VCaP (cell line): ENCODE measurements at regions not wholly inside any gene's neighbourhood (a gene's known extent, or its start where the extent isn't known, plus 50 kb on each side); places are given as distances from the start of the nearest gene placed in this dataset.
"Not testable (repeated sequence)": the region's sequence is repeated elsewhere in the genome, so short reads cannot be mapped to it uniquely, and the experiment has no call there.

ENCODE experiments used
- H3K27ac ChIP-seq: fragments of 450-650 bp; 2 replicates; pipeline ENCODE4 v1.5.1; 2017
- CTCF ChIP-seq: fragments of 450-650 bp; conservative IDR thresholded peaks from 2 replicates; pipeline ENCODE4 v1.5.1; 2017; ENCODE audit warnings: mild to moderate bottlenecking, moderate library complexity

DNA sequence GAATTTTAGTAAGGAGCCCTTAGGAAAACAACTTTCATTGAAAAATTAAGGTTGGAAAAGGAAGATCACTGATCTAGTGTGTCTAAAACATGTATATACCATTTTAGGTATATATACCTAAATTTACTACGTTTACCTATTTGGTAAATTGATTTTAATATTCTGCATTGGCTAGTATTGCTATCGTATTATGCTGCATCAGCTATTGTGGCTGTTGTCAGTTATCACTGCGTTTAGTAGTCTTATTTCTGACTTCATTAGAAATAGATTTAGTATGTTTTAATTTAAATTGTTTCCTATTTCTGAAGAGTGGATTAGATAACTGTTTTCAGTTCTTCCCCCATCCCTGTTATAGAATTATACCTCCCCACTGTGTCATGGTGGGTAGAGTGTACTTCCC is 101.7 kb upstream of the ARG1 start:
- no peak overlapping the region for H3K27ac ChIP-seq
- TF ChIP-seq CTCF, result no peak

DNA sequence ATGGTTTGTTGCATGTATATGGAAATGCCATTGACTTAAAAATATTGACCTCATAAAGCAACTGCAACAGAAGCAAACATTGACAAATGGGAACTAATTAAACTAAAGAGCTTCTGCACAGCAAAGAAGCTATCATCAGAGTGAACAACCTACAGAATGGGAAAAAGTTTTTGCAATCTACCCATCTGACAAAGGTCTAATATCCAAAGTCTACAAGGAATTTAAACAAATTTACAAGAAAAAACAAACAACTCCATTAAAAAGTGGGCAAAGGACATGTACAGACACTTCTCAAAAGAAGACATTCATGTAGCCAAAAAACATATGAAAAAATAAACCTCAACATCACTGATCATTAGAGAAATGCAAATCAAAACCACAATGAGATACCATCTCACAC is 99.7 kb upstream of the ARG1 start:
- H3K27ac ChIP-seq, result not testable (repeated sequence)

- no peak overlapping the region; the same call in 1 of the 2 replicates for H3K27ac ChIP-seq
- TF ChIP-seq CTCF, result no peak
Observed at GRCh38 chr6:131476362-131476761, 96.7 kb upstream of the ARG1 start.

- H3K27ac ChIP-seq, result peak overlapping the region; percentile 88
Observed at GRCh38 chr6:131478740-131479211, 94.2 kb upstream of the ARG1 start.

DNA sequence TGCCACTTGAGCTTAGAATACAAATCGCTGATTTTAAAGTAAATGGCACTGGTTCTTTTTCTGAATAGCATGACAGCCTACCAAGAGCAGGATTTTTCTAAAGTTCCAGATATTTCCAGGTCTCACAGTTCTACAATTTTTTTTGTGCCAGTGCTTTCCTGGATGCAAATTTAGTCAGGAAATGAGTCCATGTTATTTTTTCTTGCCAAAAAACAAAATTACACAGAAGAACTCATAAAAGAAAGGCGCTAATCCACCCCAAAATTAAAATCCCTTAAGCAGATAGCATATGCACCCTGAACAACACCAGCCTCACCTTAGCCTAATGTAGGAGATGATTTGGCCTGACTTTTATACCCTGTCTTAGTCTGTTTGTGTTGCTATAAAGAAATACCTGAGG is 86.4 kb upstream of the ARG1 start:
- H3K27ac ChIP-seq, result no peak overlapping the region
- TF ChIP-seq CTCF, result no peak

- no peak overlapping the region for H3K27ac ChIP-seq
- TF ChIP-seq CTCF, result no peak
Observed at GRCh38 chr6:131488780-131489179, 84.2 kb upstream of the ARG1 start.

DNA sequence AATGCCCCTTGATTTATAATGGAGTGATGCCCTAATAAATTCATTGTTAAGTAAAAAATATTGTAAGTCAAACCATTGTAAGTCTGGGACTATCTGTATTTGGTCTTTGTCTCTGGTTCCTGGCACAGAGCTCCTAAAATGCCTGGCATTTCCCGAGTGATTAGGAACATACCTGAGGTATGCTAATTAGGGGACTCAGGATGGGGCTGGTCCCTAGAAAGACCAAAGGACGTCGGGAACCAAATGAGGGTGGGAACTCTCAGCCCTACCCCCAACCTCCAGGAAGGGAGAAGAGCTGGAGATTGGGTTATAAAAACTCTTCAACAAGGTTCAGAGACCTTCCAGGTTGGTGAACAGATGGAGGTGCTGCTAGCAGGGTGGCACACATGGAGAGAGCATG is 82.6 kb upstream of the ARG1 start:
- H3K27ac ChIP-seq, result no peak overlapping the region
- no peak for TF ChIP-seq CTCF

DNA sequence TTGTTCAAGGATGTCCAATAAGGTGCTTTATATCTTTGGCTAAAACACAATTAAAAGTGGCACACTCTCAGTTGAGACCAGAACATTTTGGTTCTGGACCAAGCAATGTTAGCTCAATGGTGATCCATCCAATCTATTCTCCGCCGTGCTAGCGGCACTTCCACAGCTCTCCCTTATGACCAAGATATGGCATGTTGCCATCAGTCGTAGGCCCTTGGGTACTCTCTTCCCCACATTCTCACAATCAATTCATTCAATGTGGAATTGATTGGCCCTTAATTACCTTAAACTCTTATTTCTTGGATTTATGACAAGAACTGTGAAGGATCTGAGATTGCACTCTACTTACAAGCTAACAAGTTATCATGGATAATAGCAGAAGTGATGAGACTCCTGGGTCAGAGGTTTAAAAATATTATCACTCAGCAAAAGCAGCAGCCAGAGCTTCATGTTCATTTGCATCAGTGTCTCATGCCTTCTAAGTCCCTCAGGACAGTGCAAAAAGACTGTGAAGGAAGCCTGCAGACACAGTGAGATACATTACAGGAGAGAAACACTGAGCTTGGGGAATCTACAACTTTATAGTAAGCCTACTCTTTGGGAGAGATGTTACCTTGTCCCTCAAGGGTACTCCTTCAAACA is 80.0 kb upstream of the ARG1 start:
- TF ChIP-seq CTCF, result no peak
- no peak overlapping the region for H3K27ac ChIP-seq

GRCh38 chr6:131504387-131504786 is 68.6 kb upstream of the ARG1 start:
- H3K27ac ChIP-seq, result not testable (repeated sequence)
